Astrocyte of the cerebellum (primary cell): ENCODE measurements at regions not wholly inside any gene's neighbourhood (a gene's known extent, or its start where the extent isn't known, plus 50 kb on each side); places are given as distances from the start of the nearest gene placed in this dataset.

Source experiments
- DNase-seq: peaks from one replicate; pipeline ENCODE4 v3.0.0-alpha.2; 2011; ENCODE audit warnings: low read depth
- H3K4me3 ChIP-seq: 2 replicates; pipeline ENCODE4 v1.5.1; 2011; ENCODE audit warnings: mild to moderate bottlenecking, low read depth, low read length, moderate library complexity
- CTCF ChIP-seq: IDR thresholded peaks from 2 replicates; pipeline ENCODE4 v1.5.1; 2012; ENCODE audit warnings: low read length, low read depth, moderate library complexity, mild to moderate bottlenecking; ENCODE audit errors: missing control alignments
- in situ Hi-C: cut with HindIII; loops from 2 replicates; pipeline ENCODE4 v1.10.0; 2017; ENCODE audit warnings: low sequenced_read_pairs

DNA sequence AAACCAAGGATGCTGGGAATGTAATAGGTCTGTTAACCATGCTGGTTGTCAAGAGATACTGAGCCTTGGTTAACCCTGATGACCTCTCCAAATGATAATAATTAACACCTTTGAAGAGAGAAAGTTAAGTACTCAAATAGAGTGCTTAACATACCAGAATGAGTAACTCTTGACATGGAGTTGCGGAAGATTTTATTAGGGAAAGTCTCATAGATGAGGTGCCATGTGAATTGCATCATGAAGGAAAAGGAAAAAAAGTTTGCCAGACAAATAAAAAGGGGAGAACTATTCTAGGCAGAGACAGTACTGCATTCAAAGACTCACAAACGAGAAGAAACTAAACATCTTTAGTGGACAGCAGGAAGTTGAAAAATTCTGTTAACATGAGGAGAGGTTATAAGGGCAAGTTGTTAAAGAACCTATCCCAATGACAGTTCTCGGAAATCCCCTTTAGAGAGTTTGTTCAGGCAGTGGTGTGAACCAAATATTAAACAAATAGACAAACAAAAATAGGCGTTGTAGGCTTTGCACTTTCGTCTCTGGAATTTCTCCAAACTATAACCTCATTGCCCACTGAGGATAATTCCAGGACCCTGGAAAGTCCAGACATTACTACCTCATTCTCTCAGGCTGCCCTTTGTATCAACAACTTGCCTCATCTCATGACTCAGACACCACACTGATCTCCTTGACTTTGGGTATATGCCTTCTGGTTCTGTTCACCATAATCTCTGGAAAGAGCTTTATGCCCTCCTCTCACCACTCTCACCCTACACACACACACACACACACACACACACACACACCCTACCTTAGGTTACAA is 435.0 kb downstream of the GXYLT1 start:
- DNase-seq = no peak
- H3K4me3 ChIP-seq = no peak overlapping the region
- no peak for TF ChIP-seq CTCF
- in situ Hi-C loops = no loop called here

- DNase-seq = no peak
- in situ Hi-C loops = no loop called here
- no peak overlapping the region for H3K4me3 ChIP-seq
- no peak for TF ChIP-seq CTCF
Measured at GRCh38 chr12:41709012-41709411, 435.7 kb downstream of the GXYLT1 start.

GRCh38 chr12:41706376-41706775 is 438.3 kb downstream of the GXYLT1 start:
- in situ Hi-C loops = no loop called here
- DNase-seq = no peak
- no peak overlapping the region for H3K4me3 ChIP-seq
- TF ChIP-seq CTCF = no peak

- in situ Hi-C loops = no loop called here
- no peak overlapping the region for H3K4me3 ChIP-seq
- DNase-seq = no peak
- no peak for TF ChIP-seq CTCF
Measured at GRCh38 chr12:41701943-41702601, 442.6 kb downstream of the GXYLT1 start.

- TF ChIP-seq CTCF = no peak
- H3K4me3 ChIP-seq = no peak overlapping the region
- in situ Hi-C loops = no loop called here
- no peak for DNase-seq
Measured at GRCh38 chr12:41700940-41701339, 443.7 kb downstream of the GXYLT1 start.

GRCh38 chr12:41699658-41700057 is 445.0 kb downstream of the GXYLT1 start:
- TF ChIP-seq CTCF = no peak
- in situ Hi-C loops = no loop called here
- no peak for DNase-seq
- no peak overlapping the region for H3K4me3 ChIP-seq
